SK-N-SH (cell line): ENCODE measurements at regions not wholly inside any gene's neighbourhood (a gene's known extent, or its start where the extent isn't known, plus 50 kb on each side); places are given as distances from the start of the nearest gene placed in this dataset.
A peak's percentile ranks its signal among the peaks of the same experiment; 100 is the strongest.

ENCODE experiments used
- CTCF ChIA-PET: fragments of 300-600, 350-600 bp; formaldehyde crosslinking; extraction: SDS; loops from one replicate; lab custom pipeline; 2021; lab: Yijun Ruan, JAX
- POLR2A ChIA-PET: fragments of 350-600 bp; sonication (Branson Sonifier 250); formaldehyde crosslinking; extraction: SDS; loops from one replicate; lab custom pipeline; 2020; ENCODE audit warnings: antibody characterized with exemption, inconsistent platforms; lab: Yijun Ruan, JAX
- DNase-seq: peaks from one replicate; pipeline ENCODE4 v3.0.0; 2012
- H2AFZ ChIP-seq: fragments of 200-600 bp; sonication (generic); 2 replicates; pipeline ENCODE4 v1.8.1; 2016; ENCODE audit warnings: antibody characterized with exemption, mild to moderate bottlenecking, low read depth
- H3F3A ChIP-seq: fragments of 200-600 bp; sonication (generic); replicated peaks from 2 replicates; pipeline ENCODE3; 2016; ENCODE audit warnings: antibody characterized with exemption, mild to moderate bottlenecking; ENCODE audit not compliant: insufficient read depth
- H3K27ac ChIP-seq, 2 experiments: fragments of 200-500 bp in 1 of 2; fragments of 200-600 bp in 1 of 2; sonication (Bioruptor generic) in 1 of 2; sonication (generic), shearing (Covaris generic) in 1 of 2; 2 replicates each; pipeline versions ENCODE4 v1.5.1 to v1.6.1; 2014 to 2016; ENCODE audit warnings: low read depth in 2 of 2, inconsistent platforms in 1 of 2, low read length in 1 of 2, mild to moderate bottlenecking in 1 of 2, mixed read lengths in 1 of 2
- H3K27me3 ChIP-seq: fragments of 200-600 bp; sonication (generic), shearing (Covaris generic); 2 replicates; pipeline ENCODE4 v1.6.1; 2016; ENCODE audit warnings: mixed run types; ENCODE audit not compliant: insufficient read depth
- H3K36me3 ChIP-seq, 2 experiments: fragments of 200-500 bp in 1 of 2; fragments of 200-600 bp in 1 of 2; sonication (Bioruptor generic) in 1 of 2; sonication (generic) in 1 of 2; replicated peaks in 1 of 2; 2 replicates each; pipeline versions ENCODE3 to v1.5.1; 2014 to 2016; ENCODE audit warnings: low read length in 1 of 2, mild to moderate bottlenecking in 1 of 2; ENCODE audit not compliant: insufficient read depth in 2 of 2, control insufficient read depth in 1 of 2
- H3K4me1 ChIP-seq, 2 experiments: fragments of 200-500 bp in 1 of 2; fragments of 200-600 bp in 1 of 2; sonication (Bioruptor generic) in 1 of 2; sonication (generic), shearing (Covaris generic) in 1 of 2; 2 replicates each; pipeline versions ENCODE4 v1.5.1 to v1.6.1; 2014 to 2016; ENCODE audit warnings: low read depth in 1 of 2, low read length in 1 of 2, mixed run types in 1 of 2; ENCODE audit not compliant: insufficient read depth in 2 of 2, control insufficient read depth in 1 of 2
- H3K4me2 ChIP-seq: fragments of 200-600 bp; sonication (generic), shearing (Covaris generic); 2 replicates; pipeline ENCODE4 v1.6.1; 2017; ENCODE audit warnings: mixed run types
- H3K4me3 ChIP-seq, 2 experiments: fragments of 200-500 bp in 1 of 2; fragments of 200-600 bp in 1 of 2; sonication (Bioruptor generic) in 1 of 2; sonication (generic), shearing (Covaris generic) in 1 of 2; 2 replicates each; pipeline versions ENCODE4 v1.5.1 to v1.8.1; 2014 to 2016; ENCODE audit warnings: low read depth in 2 of 2, inconsistent platforms in 1 of 2, low read length in 1 of 2, mild to moderate bottlenecking in 1 of 2, mixed read lengths in 1 of 2, moderate library complexity in 1 of 2
- H3K79me2 ChIP-seq: fragments of 200-600 bp; sonication (generic); 2 replicates; pipeline ENCODE4 v1.8.1; 2017; ENCODE audit warnings: mild to moderate bottlenecking; ENCODE audit not compliant: insufficient read depth
- H3K9ac ChIP-seq: fragments of 200-600 bp; sonication (generic); 2 replicates; pipeline ENCODE4 v1.6.1; 2017; ENCODE audit warnings: mixed run types
- H3K9me2 ChIP-seq: fragments of 200-600 bp; sonication (generic); 2 replicates; pipeline ENCODE4 v1.6.1; 2017; ENCODE audit warnings: mixed run types
- H3K9me3 ChIP-seq: fragments of 200-600 bp; sonication (generic); 2 replicates; pipeline ENCODE4 v1.6.1; 2017; ENCODE audit warnings: mixed run types, mild to moderate bottlenecking, moderate library complexity
- H4K20me1 ChIP-seq: fragments of 200-600 bp; sonication (generic); 2 replicates; pipeline ENCODE4 v1.6.1; 2017; ENCODE audit warnings: mild to moderate bottlenecking, mixed run types; ENCODE audit not compliant: insufficient read depth
- CHD2 ChIP-seq: fragments of 150-350 bp; IDR thresholded peaks from 2 replicates; pipeline ENCODE4 v1.6.1; 2018; ENCODE audit warnings: low read length; ENCODE audit not compliant: partially characterized antibody
- EZH2phosphoT487 ChIP-seq: fragments of 200-600 bp; sonication (generic); IDR thresholded peaks from 2 replicates; pipeline ENCODE4 v1.6.1; 2017; ENCODE audit warnings: low read depth, mixed run types, mild to moderate bottlenecking, antibody characterized with exemption, moderate library complexity, borderline replicate concordance
- FOSL2 ChIP-seq: IDR thresholded peaks from 2 replicates; pipeline ENCODE4 v1.4.0; 2012; ENCODE audit warnings: low read depth, mild to moderate bottlenecking, moderate library complexity, borderline replicate concordance
- FOXJ3 ChIP-seq: sonication (generic); formaldehyde crosslinking; IDR thresholded peaks from 2 replicates; pipeline ENCODE4 v1.5.1; 2020; ENCODE audit warnings: mild to moderate bottlenecking, missing genetic modification reagents
- GATA2 ChIP-seq: sonication (generic); formaldehyde crosslinking; IDR thresholded peaks from 2 replicates; pipeline ENCODE4 v1.5.0; 2020; ENCODE audit warnings: mild to moderate bottlenecking, missing genetic modification reagents
- IRF3 ChIP-seq: fragments of 150-350 bp; IDR thresholded peaks from 2 replicates; pipeline ENCODE4 v1.6.1; 2016; ENCODE audit warnings: mild to moderate bottlenecking, low read depth, low read length
- JUND ChIP-seq: IDR thresholded peaks from 2 replicates; pipeline ENCODE4 v1.4.0; 2012
- NFIC ChIP-seq: IDR thresholded peaks from 2 replicates; pipeline ENCODE4 v1.4.0; 2012; ENCODE audit warnings: borderline replicate concordance
- POLR2AphosphoS5 ChIP-seq: IDR thresholded peaks from 2 replicates; pipeline ENCODE4 v1.6.1; 2012; ENCODE audit warnings: low read depth, low read length
- RCOR1 ChIP-seq: fragments of 150-350 bp; IDR thresholded peaks from 2 replicates; pipeline ENCODE4 v1.6.1; 2017; ENCODE audit warnings: antibody characterized with exemption, low read length
- RXRA ChIP-seq: IDR thresholded peaks from 2 replicates; pipeline ENCODE4 v1.4.0; 2012; ENCODE audit warnings: low read depth, mild to moderate bottlenecking, borderline replicate concordance
- SIN3A ChIP-seq: IDR thresholded peaks from 2 replicates; pipeline ENCODE4 v1.6.1; 2012; ENCODE audit warnings: low read depth, mild to moderate bottlenecking, low read length, moderate library complexity, borderline replicate concordance
- SMC3 ChIP-seq: IDR thresholded peaks from 2 replicates; pipeline ENCODE4 v1.6.1; 2012; ENCODE audit warnings: low read depth, low read length, improper control_type of control experiment
- TAF1 ChIP-seq: IDR thresholded peaks from 2 replicates; pipeline ENCODE4 v1.6.1; 2012; ENCODE audit warnings: low read depth, mild to moderate bottlenecking, low read length, moderate library complexity, borderline replicate concordance
- TCF12 ChIP-seq: IDR thresholded peaks from 2 replicates; pipeline ENCODE4 v1.4.0; 2012
- TEAD4 ChIP-seq: IDR thresholded peaks from 2 replicates; pipeline ENCODE4 v1.4.0; 2012; ENCODE audit warnings: mild to moderate bottlenecking, borderline replicate concordance; ENCODE audit not compliant: insufficient read depth
- YY1 ChIP-seq: IDR thresholded peaks from 2 replicates; pipeline ENCODE4 v1.4.0; 2012; ENCODE audit warnings: low read depth, mild to moderate bottlenecking
- WGBS: methylation state at CpG from one replicate; pipeline ENCODE4 v1.1.6; 2017; ENCODE audit warnings: low lambda C conversion rate; 5-methylcytosine and 5-hydroxymethylcytosine counted together
- TF ChIP-seq, protein P1 (sequence below): IDR thresholded peaks from 2 replicates; pipeline ENCODE4 v1.4.0; 2012; ENCODE audit warnings: low read depth
- TF ChIP-seq, protein P2 (sequence below): IDR thresholded peaks from 2 replicates; pipeline ENCODE4 v1.4.0; 2012; ENCODE audit warnings: low read depth, borderline replicate concordance

DNA sequence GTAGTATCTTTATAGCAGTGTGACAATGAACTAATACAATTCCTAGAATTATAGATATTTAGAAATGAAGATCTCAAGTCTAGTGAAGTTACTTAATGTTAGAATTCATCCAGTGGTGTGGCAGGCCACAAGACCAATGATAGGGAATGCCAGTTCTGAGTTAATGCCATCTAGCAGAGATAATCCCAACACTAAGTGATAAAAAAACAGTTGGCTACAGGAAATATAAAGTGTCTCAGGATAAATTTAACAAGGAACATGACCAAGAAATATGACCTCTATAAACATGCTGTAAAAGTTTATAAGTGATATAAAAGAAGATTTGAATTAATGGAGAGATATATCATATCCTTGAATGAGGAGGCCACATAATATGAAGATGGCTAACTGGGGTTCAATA is 1790.5 kb upstream of the ADGRL3 start:
- TF ChIP-seq JUND: no peak
- TF ChIP-seq CHD2: no peak
- TF ChIP-seq TAF1: no peak
- TF ChIP-seq TCF12: no peak
- TF ChIP-seq SMC3: no peak
- no peak for TF ChIP-seq TEAD4
- no peak for TF ChIP-seq FOSL2
- no peak for TF ChIP-seq SIN3A
- TF ChIP-seq, protein P1, sequence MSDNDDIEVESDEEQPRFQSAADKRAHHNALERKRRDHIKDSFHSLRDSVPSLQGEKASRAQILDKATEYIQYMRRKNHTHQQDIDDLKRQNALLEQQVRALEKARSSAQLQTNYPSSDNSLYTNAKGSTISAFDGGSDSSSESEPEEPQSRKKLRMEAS: no peak
- TF ChIP-seq POLR2AphosphoS5: no peak
- no peak for TF ChIP-seq EZH2phosphoT487
- TF ChIP-seq RXRA: no peak
- no peak for TF ChIP-seq NFIC
- no peak for TF ChIP-seq RCOR1
- TF ChIP-seq YY1: no peak
- no peak for TF ChIP-seq GATA2 (CRISPR knock-in tag)
- H3K9ac ChIP-seq: no peak overlapping the region
- H3K9me2 ChIP-seq: no peaks in the 10 kb centered on the region
- H2AFZ ChIP-seq: no peak overlapping the region
- no peaks in the 10 kb centered on the region for H3K27me3 ChIP-seq
- no peak overlapping the region for H3K4me2 ChIP-seq
- H3K4me3 ChIP-seq: no peak overlapping the region
- no peaks in the 10 kb centered on the region for H3K79me2 ChIP-seq
- no peak for DNase-seq
- no peaks in the 10 kb centered on the region for H3F3A ChIP-seq
- no peak overlapping the region for H3K27ac ChIP-seq
- no peaks in the 10 kb centered on the region for H3K36me3 ChIP-seq
- no peaks in the 10 kb centered on the region for H4K20me1 ChIP-seq
- no peaks in the 10 kb centered on the region for H3K4me1 ChIP-seq
- H3K9me3 ChIP-seq: no peaks in the 10 kb centered on the region; the same call in 1 of the 2 replicates
- CTCF ChIA-PET: no interaction called here
- POLR2A ChIA-PET: no interaction called here

- WGBS: 7% methylated on average over 5 of the region's 5 CpGs
- CTCF ChIA-PET: no interaction called here
Measured at GRCh38 chr4:59412739-59413138, 1787.4 kb upstream of the ADGRL3 start.

More at GRCh38 chr4:59412739-59413138, 1787.4 kb upstream of the ADGRL3 start:
- H3K27me3 ChIP-seq: no peaks in the 10 kb centered on the region
- H3K4me3 ChIP-seq: no peak overlapping the region
- H3K9me2 ChIP-seq: no peaks in the 10 kb centered on the region
- no peak for TF ChIP-seq FOXJ3 (CRISPR knock-in tag)
- TF ChIP-seq, protein P2, sequence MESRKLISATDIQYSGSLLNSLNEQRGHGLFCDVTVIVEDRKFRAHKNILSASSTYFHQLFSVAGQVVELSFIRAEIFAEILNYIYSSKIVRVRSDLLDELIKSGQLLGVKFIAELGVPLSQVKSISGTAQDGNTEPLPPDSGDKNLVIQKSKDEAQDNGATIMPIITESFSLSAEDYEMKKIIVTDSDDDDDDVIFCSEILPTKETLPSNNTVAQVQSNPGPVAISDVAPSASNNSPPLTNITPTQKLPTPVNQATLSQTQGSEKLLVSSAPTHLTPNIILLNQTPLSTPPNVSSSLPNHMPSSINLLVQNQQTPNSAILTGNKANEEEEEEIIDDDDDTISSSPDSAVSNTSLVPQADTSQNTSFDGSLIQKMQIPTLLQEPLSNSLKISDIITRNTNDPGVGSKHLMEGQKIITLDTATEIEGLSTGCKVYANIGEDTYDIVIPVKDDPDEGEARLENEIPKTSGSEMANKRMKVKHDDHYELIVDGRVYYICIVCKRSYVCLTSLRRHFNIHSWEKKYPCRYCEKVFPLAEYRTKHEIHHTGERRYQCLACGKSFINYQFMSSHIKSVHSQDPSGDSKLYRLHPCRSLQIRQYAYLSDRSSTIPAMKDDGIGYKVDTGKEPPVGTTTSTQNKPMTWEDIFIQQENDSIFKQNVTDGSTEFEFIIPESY: no peak
- TF ChIP-seq IRF3: no peak
- H3K9me3 ChIP-seq: no peaks in the 10 kb centered on the region; the same call in 1 of the 2 replicates
- H3K79me2 ChIP-seq: no peaks in the 10 kb centered on the region
- H3K4me1 ChIP-seq: no peaks in the 10 kb centered on the region
- no peaks in the 10 kb centered on the region for H3K36me3 ChIP-seq
- 0 out of 2 replicates have a peak overlapping the region, but pooled peaks have one; percentile 7 for H3K4me2 ChIP-seq
- no peak overlapping the region for H3K9ac ChIP-seq
- H3K27ac ChIP-seq: no peak overlapping the region
- DNase-seq: no peak
- H2AFZ ChIP-seq: no peak overlapping the region
- no peaks in the 10 kb centered on the region for H3F3A ChIP-seq
- POLR2A ChIA-PET: no interaction called here
- no peaks in the 10 kb centered on the region for H4K20me1 ChIP-seq
